SHP77 (cell line): ENCODE measurements at regions not wholly inside any gene's neighbourhood (a gene's known extent, or its start where the extent isn't known, plus 50 kb on each side); places are given as distances from the start of the nearest gene placed in this dataset.
"Not testable (repeated sequence)": the region's sequence is repeated elsewhere in the genome, so short reads cannot be mapped to it uniquely, and the experiment has no call there.

Experiments used
- DNase-seq, 2 experiments: peaks; one replicate each; lab custom pipeline; 2025; lab: John Stamatoyannopoulos, UW

- no peak for DNase-seq
Measured at GRCh38 chr2:57180042-57180567, 866.5 kb upstream of the VRK2 start.

- DNase-seq: no peak
Measured at GRCh38 chr2:57180678-57181077, 865.9 kb upstream of the VRK2 start.

GRCh38 chr2:57181315-57182038 lies 865.1 kb upstream of the VRK2 start:
- no peak for DNase-seq

- DNase-seq: no peak
Measured at GRCh38 chr2:57182916-57183315, 863.7 kb upstream of the VRK2 start.

- DNase-seq: no peak
Measured at GRCh38 chr2:57185568-57185967, 861.0 kb upstream of the VRK2 start.

GRCh38 chr2:57190007-57190406 lies 856.6 kb upstream of the VRK2 start:
- DNase-seq: no peak

- no peak for DNase-seq
Measured at GRCh38 chr2:57199663-57200062, 846.9 kb upstream of the VRK2 start.

- peak; percentile 44 to 62 for DNase-seq
Measured at GRCh38 chr2:57204364-57204763, 842.2 kb upstream of the VRK2 start.

- DNase-seq: no peak
Measured at GRCh38 chr2:57205241-57205640, 841.4 kb upstream of the VRK2 start.

- DNase-seq: no peak
Measured at GRCh38 chr2:57207191-57207590, 839.4 kb upstream of the VRK2 start.

GRCh38 chr2:57209799-57210198 lies 836.8 kb upstream of the VRK2 start:
- DNase-seq: no peak

GRCh38 chr2:57210855-57211254 lies 835.8 kb upstream of the VRK2 start:
- DNase-seq: no peak

- no peak for DNase-seq
Measured at GRCh38 chr2:57217013-57217412, 829.6 kb upstream of the VRK2 start.

- no peak for DNase-seq
Measured at GRCh38 chr2:57218206-57218605, 828.4 kb upstream of the VRK2 start.

- DNase-seq: not testable (repeated sequence)
Measured at GRCh38 chr2:57229706-57230105, 816.9 kb upstream of the VRK2 start.

GRCh38 chr2:57232341-57232740 lies 814.3 kb upstream of the VRK2 start:
- not testable (repeated sequence) for DNase-seq

- not testable (repeated sequence) for DNase-seq
Measured at GRCh38 chr2:57251495-57251894, 795.1 kb upstream of the VRK2 start.

- not testable (repeated sequence) for DNase-seq
Measured at GRCh38 chr2:57276408-57276807, 770.2 kb upstream of the VRK2 start.

- DNase-seq: no peak
Measured at GRCh38 chr2:57278451-57278850, 768.2 kb upstream of the VRK2 start.

GRCh38 chr2:57291209-57291608 lies 755.4 kb upstream of the VRK2 start:
- no peak for DNase-seq

- DNase-seq: no peak
Measured at GRCh38 chr2:57296795-57297517, 749.6 kb upstream of the VRK2 start.

- no peak for DNase-seq
Measured at GRCh38 chr2:57313678-57314077, 732.9 kb upstream of the VRK2 start.

GRCh38 chr2:57314682-57315081 lies 731.9 kb upstream of the VRK2 start:
- DNase-seq: no peak
